Astrocyte (in vitro differentiated cells and primary cell): ENCODE measurements at regions not wholly inside any gene's neighbourhood (a gene's known extent, or its start where the extent isn't known, plus 50 kb on each side); places are given as distances from the start of the nearest gene placed in this dataset.
A peak's percentile ranks its signal among the peaks of the same experiment; 100 is the strongest.

Source experiments
- DNase-seq: peaks from one replicate; pipeline ENCODE4 v3.0.0-alpha.2; 2010; ENCODE audit warnings: low read depth
- FAIRE-seq: peaks from 2 replicates; lab custom pipeline; 2011; peaks lifted over from hg19 to GRCh38; lab: Jason Lieb, UNC
- H2AFZ ChIP-seq: 2 replicates; pipeline ENCODE4 v1.6.0; 2012; ENCODE audit warnings: low read depth, low read length, inconsistent platforms
- H3K27ac ChIP-seq: 2 replicates; pipeline ENCODE4 v1.5.1; 2011; ENCODE audit warnings: low read depth, low read length, inconsistent platforms
- H3K27me3 ChIP-seq: 2 replicates; pipeline ENCODE4 v1.6.0; 2011; ENCODE audit warnings: low read length, inconsistent platforms; ENCODE audit not compliant: insufficient read depth
- H3K36me3 ChIP-seq: 2 replicates; pipeline ENCODE4 v1.5.1; 2011; ENCODE audit warnings: low read length, inconsistent platforms; ENCODE audit not compliant: insufficient read depth
- H3K4me1 ChIP-seq: 2 replicates; pipeline ENCODE4 v1.5.1; 2011; ENCODE audit warnings: low read length, inconsistent platforms; ENCODE audit not compliant: insufficient read depth
- H3K4me2 ChIP-seq: 2 replicates; pipeline ENCODE4 v1.6.0; 2012; ENCODE audit warnings: low read length, inconsistent platforms
- H3K4me3 ChIP-seq: 2 replicates; pipeline ENCODE4 v1.5.1; 2011; ENCODE audit warnings: low read depth, mild to moderate bottlenecking, low read length, inconsistent platforms; ENCODE audit not compliant: insufficient read depth
- H3K79me2 ChIP-seq: 2 replicates; pipeline ENCODE4 v1.6.0; 2012; ENCODE audit warnings: mild to moderate bottlenecking, low read length, inconsistent platforms; ENCODE audit not compliant: insufficient read depth
- H3K9ac ChIP-seq: 2 replicates; pipeline ENCODE4 v1.6.0; 2012; ENCODE audit warnings: mild to moderate bottlenecking, low read length, inconsistent platforms
- H3K9me3 ChIP-seq: 2 replicates; pipeline ENCODE4 v1.5.1; 2012; ENCODE audit warnings: low read depth, mild to moderate bottlenecking, low read length, inconsistent platforms; ENCODE audit not compliant: insufficient read depth
- H4K20me1 ChIP-seq: 2 replicates; pipeline ENCODE4 v1.6.0; 2012; ENCODE audit warnings: low read length, inconsistent platforms; ENCODE audit not compliant: insufficient read depth
- H3K27ac Mint-ChIP-seq: one replicate; pipeline ENCODE4 v1.8.0; 2021; ENCODE audit warnings: mild to moderate bottlenecking, mixed read lengths; ENCODE audit not compliant: unreplicated experiment
- H3K27me3 Mint-ChIP-seq: one replicate; pipeline ENCODE4 v1.8.0; 2021; ENCODE audit warnings: low read depth, mixed read lengths; ENCODE audit not compliant: unreplicated experiment
- H3K36me3 Mint-ChIP-seq: one replicate; pipeline ENCODE4 v1.8.0; 2021; ENCODE audit warnings: low read depth, mixed read lengths; ENCODE audit not compliant: unreplicated experiment
- H3K4me1 Mint-ChIP-seq: one replicate; pipeline ENCODE4 v1.8.0; 2021; ENCODE audit warnings: low read depth, mixed read lengths; ENCODE audit not compliant: unreplicated experiment
- H3K4me3 Mint-ChIP-seq: one replicate; pipeline ENCODE4 v1.8.0; 2021; ENCODE audit warnings: mild to moderate bottlenecking, moderate library complexity, mixed read lengths; ENCODE audit not compliant: unreplicated experiment
- H3K9me3 Mint-ChIP-seq: one replicate; pipeline ENCODE4 v1.8.0; 2021; ENCODE audit warnings: mild to moderate bottlenecking, mixed read lengths; ENCODE audit not compliant: unreplicated experiment
- CTCF ChIP-seq: IDR thresholded peaks from 2 replicates; pipeline ENCODE4 v1.5.1; 2011; ENCODE audit warnings: low read depth, mild to moderate bottlenecking, inconsistent platforms, low read length, moderate library complexity; ENCODE audit not compliant: insufficient read depth
- EZH2 ChIP-seq: IDR thresholded peaks from 2 replicates; pipeline ENCODE4 v1.6.1; 2012; ENCODE audit warnings: mild to moderate bottlenecking, low read length, inconsistent platforms; ENCODE audit not compliant: insufficient read depth

GRCh38 chr18:51417643-51418483 lies 220.4 kb upstream of the MEX3C start:
- H3K9ac ChIP-seq, result no peak overlapping the region

GRCh38 chr18:51425475-51425874 lies 228.0 kb upstream of the MEX3C start:
- Histone ChIP-seq H3K79me2 (no peaks in the 10 kb centered on the region), H2AFZ (no peak overlapping the region), H3K36me3 (no peaks in the 10 kb centered on the region), H3K9me3 (no peaks in the 10 kb centered on the region), H3K4me2 (no peak overlapping the region), H3K4me1 (no peaks in the 10 kb centered on the region), H4K20me1 (no peaks in the 10 kb centered on the region), H3K4me3 (no peak overlapping the region), H3K9ac (no peak overlapping the region), H3K27ac (no peak overlapping the region), H3K27me3 (no peaks in the 10 kb centered on the region)
- H3K9me3 Mint-ChIP-seq, result no peaks in the 10 kb centered on the region
- peaks cover 1% of the 10 kb centered on the region for H3K36me3 Mint-ChIP-seq
- H3K4me1 Mint-ChIP-seq, result peaks cover 15% of the 10 kb centered on the region
- FAIRE-seq (no peak), DNase-seq (no peak)
- no peak overlapping the region for H3K27ac Mint-ChIP-seq
- TF ChIP-seq CTCF, result no peak
- no peak for TF ChIP-seq EZH2
- H3K27me3 Mint-ChIP-seq, result no peaks in the 10 kb centered on the region
- H3K4me3 Mint-ChIP-seq, result no peak overlapping the region

More at GRCh38 chr18:51417643-51418483, 220.4 kb upstream of the MEX3C start:
- Mint-ChIP-seq H3K27me3 (no peaks in the 10 kb centered on the region), H3K4me1 (no peaks in the 10 kb centered on the region), H3K4me3 (no peak overlapping the region), H3K9me3 (peaks cover 4% of the 10 kb centered on the region), H3K27ac (no peak overlapping the region), H3K36me3 (no peaks in the 10 kb centered on the region)
- Histone ChIP-seq H3K79me2 (no peaks in the 10 kb centered on the region), H2AFZ (no peak overlapping the region), H4K20me1 (no peaks in the 10 kb centered on the region), H3K4me3 (no peak overlapping the region), H3K9me3 (no peaks in the 10 kb centered on the region), H3K36me3 (no peaks in the 10 kb centered on the region), H3K4me2 (no peak overlapping the region), H3K27me3 (no peaks in the 10 kb centered on the region), H3K27ac (no peak overlapping the region), H3K4me1 (no peaks in the 10 kb centered on the region)
- no peak for DNase-seq
- TF ChIP-seq EZH2 (no peak), CTCF (no peak)
- FAIRE-seq, result no peak

- no peaks in the 10 kb centered on the region for H3K9me3 Mint-ChIP-seq
- H3K4me1 ChIP-seq, result no peaks in the 10 kb centered on the region
- H3K9ac ChIP-seq, result no peak overlapping the region
- no peak overlapping the region for H3K4me2 ChIP-seq
- H3K4me3 ChIP-seq, result no peak overlapping the region
- H2AFZ ChIP-seq, result no peak overlapping the region
- H4K20me1 ChIP-seq, result no peaks in the 10 kb centered on the region
- TF ChIP-seq EZH2 (no peak), CTCF (no peak)
- H3K36me3 ChIP-seq, result no peaks in the 10 kb centered on the region
- DNase-seq, result no peak
- no peaks in the 10 kb centered on the region for H3K27me3 ChIP-seq
- no peak overlapping the region for H3K27ac ChIP-seq
- H3K27ac Mint-ChIP-seq, result peak overlapping the region; percentile 51
- no peak for FAIRE-seq
- H3K36me3 Mint-ChIP-seq, result peaks cover 1% of the 10 kb centered on the region
- peaks cover 15% of the 10 kb centered on the region for H3K4me1 Mint-ChIP-seq
- no peak overlapping the region for H3K4me3 Mint-ChIP-seq
- H3K79me2 ChIP-seq, result no peaks in the 10 kb centered on the region
- no peaks in the 10 kb centered on the region for H3K9me3 ChIP-seq
- H3K27me3 Mint-ChIP-seq, result no peaks in the 10 kb centered on the region
These were observed 228.4 kb upstream of the MEX3C start for GRCh38 chr18:51425889-51426288.
